ENCODE measurements at regions not wholly inside any gene's neighbourhood (a gene's known extent, or its start where the extent isn't known, plus 50 kb on each side); places are given as distances from the start of the nearest gene placed in this dataset.
A peak's percentile ranks its signal among the peaks of the same experiment; 100 is the strongest.

- no peaks in the 10 kb centered on the region for H3K27me3 ChIP-seq (ENCODE audit: insufficient read depth)
- H2AFZ ChIP-seq: no peak overlapping the region
- H3K4me3 ChIP-seq: no peak overlapping the region
- no peak overlapping the region for H3K27ac Mint-ChIP-seq
- H3K9me3 Mint-ChIP-seq: no peaks in the 10 kb centered on the region; the same call in 2 of the 3 replicates
- H3K4me2 ChIP-seq: no peak overlapping the region
- no peaks in the 10 kb centered on the region for H3F3A ChIP-seq (replicated peaks; ENCODE audit: low read depth)
- H3K4me1 ChIP-seq (ENCODE audit: insufficient read depth): no peaks in the 10 kb centered on the region
- ATAC-seq (no peak), DNase-seq (ENCODE audit: low spot score) (no peak)
- no peaks in the 10 kb centered on the region for H3K4me1 Mint-ChIP-seq
- TF ChIP-seq CREB1 (CRISPR knock-in tag; IDR thresholded peaks at IDR 0.05; ENCODE audit: low read depth) (no peak), EZH2 (IDR thresholded peaks at IDR 0.05; ENCODE audit: low read depth, unreplicated experiment) (no peak), ZNF114 (CRISPR knock-in tag; IDR thresholded peaks at IDR 0.05) (no peak), JUNB (IDR thresholded peaks at IDR 0.05; ENCODE audit: unreplicated experiment) (no peak), ETS1 (IDR thresholded peaks at IDR 0.05) (no peak), STAT1 (IDR thresholded peaks at IDR 0.05; ENCODE audit: unreplicated experiment) (no peak), POLR2AphosphoS5 (IDR thresholded peaks at IDR 0.05; ENCODE audit: low read depth) (no peak), EZH2phosphoT487 (IDR thresholded peaks at IDR 0.05; ENCODE audit: unreplicated experiment) (no peak)
- TF ChIP-seq, protein P1, sequence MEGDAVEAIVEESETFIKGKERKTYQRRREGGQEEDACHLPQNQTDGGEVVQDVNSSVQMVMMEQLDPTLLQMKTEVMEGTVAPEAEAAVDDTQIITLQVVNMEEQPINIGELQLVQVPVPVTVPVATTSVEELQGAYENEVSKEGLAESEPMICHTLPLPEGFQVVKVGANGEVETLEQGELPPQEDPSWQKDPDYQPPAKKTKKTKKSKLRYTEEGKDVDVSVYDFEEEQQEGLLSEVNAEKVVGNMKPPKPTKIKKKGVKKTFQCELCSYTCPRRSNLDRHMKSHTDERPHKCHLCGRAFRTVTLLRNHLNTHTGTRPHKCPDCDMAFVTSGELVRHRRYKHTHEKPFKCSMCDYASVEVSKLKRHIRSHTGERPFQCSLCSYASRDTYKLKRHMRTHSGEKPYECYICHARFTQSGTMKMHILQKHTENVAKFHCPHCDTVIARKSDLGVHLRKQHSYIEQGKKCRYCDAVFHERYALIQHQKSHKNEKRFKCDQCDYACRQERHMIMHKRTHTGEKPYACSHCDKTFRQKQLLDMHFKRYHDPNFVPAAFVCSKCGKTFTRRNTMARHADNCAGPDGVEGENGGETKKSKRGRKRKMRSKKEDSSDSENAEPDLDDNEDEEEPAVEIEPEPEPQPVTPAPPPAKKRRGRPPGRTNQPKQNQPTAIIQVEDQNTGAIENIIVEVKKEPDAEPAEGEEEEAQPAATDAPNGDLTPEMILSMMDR (conservative IDR thresholded peaks at IDR 0.05; ENCODE audit: low read depth in 2 of 2): no peak
- H4K20me1 ChIP-seq (replicated peaks; ENCODE audit: insufficient read depth): no peaks in the 10 kb centered on the region
- no peaks in the 10 kb centered on the region for H3K9me2 ChIP-seq (ENCODE audit: insufficient read depth)
- no peak overlapping the region for H3K27ac ChIP-seq (ENCODE audit: low read depth)
- no peak overlapping the region for H3K4me3 Mint-ChIP-seq
- no peaks in the 10 kb centered on the region for H3K79me2 ChIP-seq (replicated peaks; ENCODE audit: insufficient read depth)
- no peaks in the 10 kb centered on the region for H3K36me3 ChIP-seq (ENCODE audit: insufficient read depth)
- H3K36me3 Mint-ChIP-seq (ENCODE audit: low read depth): no peaks in the 10 kb centered on the region
- no peaks in the 10 kb centered on the region for H3K27me3 Mint-ChIP-seq (ENCODE audit: insufficient read depth, low read depth, poor library complexity)
These were observed 714.1 kb downstream of the ZNF385D start for GRCh38 chr3:21036888-21037287.

- Histone ChIP-seq H3K27ac (ENCODE audit: low read depth) (no peak overlapping the region), H3K27me3 (ENCODE audit: insufficient read depth) (no peaks in the 10 kb centered on the region), H2AFZ (peak overlapping the region; percentile 80), H3K4me1 (ENCODE audit: insufficient read depth) (no peaks in the 10 kb centered on the region), H3K4me2 (no peak overlapping the region), H3K4me3 (no peak overlapping the region), H3F3A (replicated peaks; ENCODE audit: low read depth) (no peaks in the 10 kb centered on the region), H3K79me2 (replicated peaks; ENCODE audit: insufficient read depth) (no peaks in the 10 kb centered on the region), H3K36me3 (ENCODE audit: insufficient read depth) (no peaks in the 10 kb centered on the region), H4K20me1 (replicated peaks; ENCODE audit: insufficient read depth) (no peaks in the 10 kb centered on the region), H3K9me2 (ENCODE audit: insufficient read depth) (no peaks in the 10 kb centered on the region)
- DNase-seq (ENCODE audit: low spot score) (no peak), ATAC-seq (no peak)
- H3K36me3 Mint-ChIP-seq (ENCODE audit: low read depth): no peaks in the 10 kb centered on the region
- no peaks in the 10 kb centered on the region; the same call in 2 of the 3 replicates for H3K4me1 Mint-ChIP-seq
- TF ChIP-seq EZH2 (IDR thresholded peaks at IDR 0.05; ENCODE audit: low read depth, unreplicated experiment) (no peak), JUNB (IDR thresholded peaks at IDR 0.05; ENCODE audit: unreplicated experiment) (no peak), STAT1 (IDR thresholded peaks at IDR 0.05; ENCODE audit: unreplicated experiment) (no peak), POLR2AphosphoS5 (IDR thresholded peaks at IDR 0.05; ENCODE audit: low read depth) (no peak), ZNF331 (CRISPR knock-in tag; IDR thresholded peaks at IDR 0.05; ENCODE audit: low read depth) (no peak), NANOG (IDR thresholded peaks at IDR 0.05; ENCODE audit: borderline replicate concordance) (no peak), CREB1 (CRISPR knock-in tag; IDR thresholded peaks at IDR 0.05; ENCODE audit: low read depth) (no peak)
- H3K27me3 Mint-ChIP-seq (ENCODE audit: insufficient read depth, low read depth, poor library complexity): peaks cover 1% of the 10 kb centered on the region
- no peak overlapping the region for H3K4me3 Mint-ChIP-seq
- no peak overlapping the region for H3K27ac Mint-ChIP-seq
- H3K9me3 Mint-ChIP-seq: no peaks in the 10 kb centered on the region
These were observed 722.6 kb downstream of the ZNF385D start for GRCh38 chr3:21028412-21028811.
